Uterus (tissue), 2 donors: ENCODE measurements at regions not wholly inside any gene's neighbourhood (a gene's known extent, or its start where the extent isn't known, plus 50 kb on each side); places are given as distances from the start of the nearest gene placed in this dataset.

Experiments used
- CTCF ChIP-seq, 4 experiments: fragments of 200-600 bp in 2 of 4; fragments of 450-650 bp in 2 of 4; sonication (generic) in 2 of 4; IDR thresholded peaks; one replicate each; pipeline ENCODE4 v1.5.1; 2016 to 2019; ENCODE audit warnings: antibody characterized with exemption in 4 of 4, mild to moderate bottlenecking in 2 of 4, moderate library complexity in 1 of 4
- POLR2A ChIP-seq, 2 donors: fragments of 450-650 bp; IDR thresholded peaks; one replicate each; pipeline ENCODE4 v1.6.1; 2016; ENCODE audit warnings: antibody characterized with exemption in 2 of 2, mild to moderate bottlenecking in 1 of 2, moderate library complexity in 1 of 2

- TF ChIP-seq CTCF (IDR thresholded peaks at IDR 0.05) (no peak), POLR2A (IDR thresholded peaks at IDR 0.05) (no peak)
Measured at GRCh38 chr9:109967651-109968642, 187.9 kb downstream of the PALM2AKAP2 start.
